PFSK-1 (cell line): ENCODE measurements at regions not wholly inside any gene's neighbourhood (a gene's known extent, or its start where the extent isn't known, plus 50 kb on each side); places are given as distances from the start of the nearest gene placed in this dataset.

Experiments used
- FOXP2 ChIP-seq: optimal IDR thresholded peaks from 2 replicates; pipeline ENCODE3; 2011; ENCODE audit warnings: borderline replicate concordance, control low read depth, inconsistent platforms; ENCODE audit not compliant: insufficient read depth; ENCODE audit errors: extremely low read length, extremely low read depth
- POLR2AphosphoS5 ChIP-seq: IDR thresholded peaks from 2 replicates; pipeline ENCODE4 v1.6.1; 2012; ENCODE audit warnings: low read depth, mild to moderate bottlenecking, control low read depth, low read length, moderate library complexity
- SIN3A ChIP-seq: IDR thresholded peaks from 2 replicates; pipeline ENCODE4 v1.6.1; 2012; ENCODE audit warnings: mild to moderate bottlenecking, low read length, moderate library complexity, borderline replicate concordance; ENCODE audit not compliant: insufficient read depth
- TAF1 ChIP-seq: IDR thresholded peaks from 2 replicates; pipeline ENCODE4 v1.6.1; 2012; ENCODE audit warnings: low read length, control low read depth, borderline replicate concordance; ENCODE audit not compliant: insufficient read depth
- TF ChIP-seq, protein P1 (sequence below), 2 experiments: IDR thresholded peaks; 2 replicates each; pipeline versions ENCODE4 v1.6.1 to v1.8.0; 2011 to 2012; ENCODE audit warnings: low read depth in 2 of 2, low read length in 2 of 2, control low read depth in 1 of 2, inconsistent platforms in 1 of 2, mild to moderate bottlenecking in 1 of 2, moderate library complexity in 1 of 2; ENCODE audit not compliant: insufficient read depth in 1 of 2

DNA sequence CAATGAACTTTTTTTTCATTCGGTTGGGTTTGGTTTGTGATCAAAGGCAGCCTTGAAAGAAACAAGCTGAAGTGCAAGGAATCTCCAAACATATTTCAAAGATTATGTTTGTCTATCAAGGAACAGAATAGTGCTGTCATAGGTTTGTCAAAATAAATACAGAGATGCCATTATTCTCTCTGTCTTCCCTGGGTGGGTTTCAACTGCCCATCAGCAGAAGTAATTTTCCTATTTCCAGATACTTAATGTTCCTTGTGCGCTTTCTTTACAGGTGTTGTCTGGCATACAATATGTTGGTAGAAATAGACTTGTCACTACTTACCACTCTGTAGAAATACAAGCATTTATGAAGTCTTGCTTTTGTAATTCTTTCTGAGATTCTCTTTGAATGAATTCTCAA is 294.9 kb downstream of the PDHA2 start:
- TF ChIP-seq SIN3A (no peak), TAF1 (no peak), POLR2AphosphoS5 (no peak), FOXP2 (no peak)
- TF ChIP-seq, protein P1, sequence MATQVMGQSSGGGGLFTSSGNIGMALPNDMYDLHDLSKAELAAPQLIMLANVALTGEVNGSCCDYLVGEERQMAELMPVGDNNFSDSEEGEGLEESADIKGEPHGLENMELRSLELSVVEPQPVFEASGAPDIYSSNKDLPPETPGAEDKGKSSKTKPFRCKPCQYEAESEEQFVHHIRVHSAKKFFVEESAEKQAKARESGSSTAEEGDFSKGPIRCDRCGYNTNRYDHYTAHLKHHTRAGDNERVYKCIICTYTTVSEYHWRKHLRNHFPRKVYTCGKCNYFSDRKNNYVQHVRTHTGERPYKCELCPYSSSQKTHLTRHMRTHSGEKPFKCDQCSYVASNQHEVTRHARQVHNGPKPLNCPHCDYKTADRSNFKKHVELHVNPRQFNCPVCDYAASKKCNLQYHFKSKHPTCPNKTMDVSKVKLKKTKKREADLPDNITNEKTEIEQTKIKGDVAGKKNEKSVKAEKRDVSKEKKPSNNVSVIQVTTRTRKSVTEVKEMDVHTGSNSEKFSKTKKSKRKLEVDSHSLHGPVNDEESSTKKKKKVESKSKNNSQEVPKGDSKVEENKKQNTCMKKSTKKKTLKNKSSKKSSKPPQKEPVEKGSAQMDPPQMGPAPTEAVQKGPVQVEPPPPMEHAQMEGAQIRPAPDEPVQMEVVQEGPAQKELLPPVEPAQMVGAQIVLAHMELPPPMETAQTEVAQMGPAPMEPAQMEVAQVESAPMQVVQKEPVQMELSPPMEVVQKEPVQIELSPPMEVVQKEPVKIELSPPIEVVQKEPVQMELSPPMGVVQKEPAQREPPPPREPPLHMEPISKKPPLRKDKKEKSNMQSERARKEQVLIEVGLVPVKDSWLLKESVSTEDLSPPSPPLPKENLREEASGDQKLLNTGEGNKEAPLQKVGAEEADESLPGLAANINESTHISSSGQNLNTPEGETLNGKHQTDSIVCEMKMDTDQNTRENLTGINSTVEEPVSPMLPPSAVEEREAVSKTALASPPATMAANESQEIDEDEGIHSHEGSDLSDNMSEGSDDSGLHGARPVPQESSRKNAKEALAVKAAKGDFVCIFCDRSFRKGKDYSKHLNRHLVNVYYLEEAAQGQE (IDR thresholded peaks at IDR 0.05; ENCODE audit: insufficient read depth in 1 of 2, low read depth in 2 of 2, low read length in 2 of 2), result no peak

DNA sequence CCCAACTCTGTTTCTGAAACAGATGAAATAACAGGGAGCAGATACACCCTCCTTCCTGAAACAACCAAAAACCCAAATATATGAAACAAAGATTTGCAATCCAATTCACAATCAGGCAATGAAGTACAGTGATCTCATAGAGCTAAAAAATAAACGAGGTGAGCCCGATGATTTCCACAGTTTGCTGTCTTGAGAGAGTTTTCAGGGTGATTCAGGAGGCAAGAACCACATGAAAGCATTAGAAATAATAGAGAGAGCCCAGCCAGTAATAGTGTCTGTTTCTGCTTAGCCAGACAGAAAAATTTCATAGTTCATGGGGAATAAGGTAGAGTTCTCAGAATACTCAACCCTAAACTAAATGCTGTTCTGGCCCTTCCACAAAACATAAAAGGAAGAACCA is 296.2 kb downstream of the PDHA2 start:
- no peak for TF ChIP-seq TAF1
- TF ChIP-seq FOXP2, result no peak
- TF ChIP-seq SIN3A, result no peak
- TF ChIP-seq, protein P1 (IDR thresholded peaks at IDR 0.05; ENCODE audit: insufficient read depth in 1 of 2, low read depth in 2 of 2, low read length in 2 of 2), result no peak
- TF ChIP-seq POLR2AphosphoS5, result no peak

- TF ChIP-seq FOXP2, result no peak
- TF ChIP-seq TAF1, result no peak
- TF ChIP-seq, protein P1 (IDR thresholded peaks at IDR 0.05; ENCODE audit: insufficient read depth in 1 of 2, low read depth in 2 of 2, low read length in 2 of 2), result no peak
- no peak for TF ChIP-seq POLR2AphosphoS5
These were observed 299.5 kb downstream of the PDHA2 start for GRCh38 chr4:96139251-96139929.

GRCh38 chr4:96145601-96146000 is 305.7 kb downstream of the PDHA2 start:
- TF ChIP-seq TAF1 (no peak), SIN3A (no peak), FOXP2 (no peak), POLR2AphosphoS5 (no peak)
- TF ChIP-seq, protein P1 (IDR thresholded peaks at IDR 0.05; ENCODE audit: insufficient read depth in 1 of 2, low read depth in 2 of 2, low read length in 2 of 2), result no peak

DNA sequence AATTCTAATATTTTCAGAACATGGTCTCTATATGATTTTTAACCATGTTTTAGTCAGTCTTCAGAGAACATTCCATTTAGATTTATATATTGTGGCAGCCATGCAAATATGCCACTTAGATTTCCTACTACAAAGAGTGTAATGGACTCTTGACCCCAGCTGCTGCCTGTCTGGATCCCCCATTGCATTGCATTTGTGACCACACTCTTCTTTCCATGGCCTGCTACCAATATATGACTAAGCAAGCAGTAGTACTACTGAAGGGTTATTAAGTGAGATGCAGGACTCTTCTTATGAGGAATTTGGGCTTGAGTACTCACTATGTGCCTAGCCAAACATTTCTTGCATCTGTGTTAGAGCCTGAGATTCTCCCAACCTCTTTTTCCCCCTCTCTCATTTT is 306.8 kb downstream of the PDHA2 start:
- no peak for TF ChIP-seq SIN3A
- TF ChIP-seq, protein P1 (IDR thresholded peaks at IDR 0.05; ENCODE audit: insufficient read depth in 1 of 2, low read depth in 2 of 2, low read length in 2 of 2), result no peak
- no peak for TF ChIP-seq POLR2AphosphoS5
- no peak for TF ChIP-seq TAF1
- no peak for TF ChIP-seq FOXP2
